A673 (cell line): ENCODE measurements at regions not wholly inside any gene's neighbourhood (a gene's known extent, or its start where the extent isn't known, plus 50 kb on each side); places are given as distances from the start of the nearest gene placed in this dataset.

ENCODE experiments used
- BruUV-seq: library from RNA; stranded (reverse); fragments of 400-500 nt; replicated peaks from 2 replicates; lab custom pipeline; 2021; lab: Mats Ljungman, UMichigan
- CTCF ChIA-PET: fragments of 300-600 bp; sonication (Branson Sonifier 250); formaldehyde crosslinking; loops from one replicate; lab custom pipeline; 2022; ENCODE audit warnings: antibody characterized with exemption; lab: Charles Lee
- POLR2A ChIA-PET: fragments of 300-600 bp; sonication (Branson Sonifier 250); formaldehyde crosslinking; loops from one replicate; lab custom pipeline; 2022; ENCODE audit warnings: antibody characterized with exemption; ENCODE audit not compliant: low non-redundant PET; lab: Charles Lee
- DNase-seq: peaks from one replicate; pipeline ENCODE4 v3.0.0-alpha.2; 2015; ENCODE audit warnings: low spot score
- H3K27ac ChIP-seq: fragments of 200-600 bp; sonication (generic); 2 replicates; pipeline ENCODE4 v1.5.1; 2016; ENCODE audit warnings: mixed run types, low read depth, mild to moderate bottlenecking, mixed read lengths, antibody characterized with exemption, low read length; ENCODE audit not compliant: poor library complexity, severe bottlenecking
- H3K27me3 ChIP-seq: fragments of 200-600 bp; sonication (generic); replicated peaks from 2 replicates; pipeline ENCODE4 v1.6.1; 2017; ENCODE audit warnings: mixed run types, low read depth, mild to moderate bottlenecking, mixed read lengths, antibody characterized with exemption, low read length; ENCODE audit not compliant: insufficient read depth, poor library complexity
- H3K36me3 ChIP-seq: fragments of 200-600 bp; sonication (generic); 2 replicates; pipeline ENCODE4 v1.6.1; 2016; ENCODE audit warnings: mixed run types, mild to moderate bottlenecking, mixed read lengths, antibody characterized with exemption, low read length; ENCODE audit not compliant: insufficient read depth, poor library complexity, severe bottlenecking
- H3K4me1 ChIP-seq: fragments of 200-600 bp; sonication (generic); 2 replicates; pipeline ENCODE4 v1.6.1; 2017; ENCODE audit warnings: mixed run types, mild to moderate bottlenecking, mixed read lengths, antibody characterized with exemption, low read length; ENCODE audit not compliant: insufficient read depth, poor library complexity, severe bottlenecking
- H3K4me3 ChIP-seq: fragments of 200-600 bp; sonication (generic); 2 replicates; pipeline ENCODE4 v1.5.1; 2016; ENCODE audit warnings: low read depth, mixed run types, mild to moderate bottlenecking, mixed read lengths, low read length; ENCODE audit not compliant: poor library complexity, severe bottlenecking
- H3K9me3 ChIP-seq: fragments of 200-600 bp; sonication (generic); 2 replicates; pipeline ENCODE4 v1.6.1; 2016; ENCODE audit warnings: mixed run types, low read depth, mild to moderate bottlenecking, mixed read lengths, antibody characterized with exemption, low read length; ENCODE audit not compliant: poor library complexity, severe bottlenecking
- CTCF ChIP-seq: fragments of 300-800, 200-600 bp; sonication (generic); conservative IDR thresholded peaks from 2 replicates; pipeline ENCODE4 v1.5.1; 2017; ENCODE audit warnings: low read depth, mild to moderate bottlenecking, antibody characterized with exemption, low read length, moderate library complexity, mixed read lengths
- EZH2 ChIP-seq: fragments of 200-600 bp; sonication (generic); IDR thresholded peaks from 2 replicates; pipeline ENCODE4 v1.6.1; 2017; ENCODE audit warnings: borderline replicate concordance, low read depth, mild to moderate bottlenecking, mixed read lengths, antibody characterized with exemption, low read length; ENCODE audit not compliant: poor library complexity, severe bottlenecking
- intact Hi-C: fragments of 100-400 bp; cut with micrococcal nuclease; formaldehyde crosslinking; loops from one replicate; pipeline ENCODE4 v1.10.0; 2022; ENCODE audit not compliant: unreplicated experiment

- Histone ChIP-seq H3K36me3 (no peaks in the 10 kb centered on the region), H3K27ac (no peak overlapping the region), H3K4me3 (no peak overlapping the region), H3K9me3 (no peaks in the 10 kb centered on the region), H3K4me1 (no peaks in the 10 kb centered on the region), H3K27me3 (no peaks in the 10 kb centered on the region)
- BruUV-seq = no TSS peak
- ChIA-PET POLR2A (no interaction called here), CTCF (no interaction called here)
- no peak for TF ChIP-seq CTCF
- TF ChIP-seq EZH2 = no peak
- intact Hi-C loops = no loop called here
- no peak for DNase-seq
Measured at GRCh38 chr7:138304071-138304320, 156.1 kb upstream of the TRIM24 start.

GRCh38 chr7:138307633-138308032 is 152.4 kb upstream of the TRIM24 start:
- intact Hi-C loops = no loop called here

GRCh38 chr7:138308136-138308535 is 151.9 kb upstream of the TRIM24 start:
- Histone ChIP-seq H3K27ac (no peak overlapping the region), H3K36me3 (no peaks in the 10 kb centered on the region), H3K9me3 (no peaks in the 10 kb centered on the region), H3K4me1 (no peaks in the 10 kb centered on the region), H3K4me3 (no peak overlapping the region), H3K27me3 (no peaks in the 10 kb centered on the region)
- intact Hi-C loops = no loop called here
- ChIA-PET POLR2A (no interaction called here), CTCF (no interaction called here)
- DNase-seq = no peak
- TF ChIP-seq EZH2 = no peak
- no peak for TF ChIP-seq CTCF
- BruUV-seq = no TSS peak

More at GRCh38 chr7:138307633-138308032, 152.4 kb upstream of the TRIM24 start:
- no peaks in the 10 kb centered on the region for H3K4me1 ChIP-seq
- ChIA-PET CTCF (interaction anchor here (0.5 kb wide), 1 partner anchor 797 kb away, joined by 8 read pairs; no protein-coding TSS in a partner anchor), POLR2A (no interaction called here)
- no peak overlapping the region for H3K27ac ChIP-seq
- no peaks in the 10 kb centered on the region for H3K36me3 ChIP-seq
- DNase-seq = no peak
- H3K4me3 ChIP-seq = no peak overlapping the region
- H3K9me3 ChIP-seq = no peaks in the 10 kb centered on the region
- TF ChIP-seq CTCF = no peak
- TF ChIP-seq EZH2 = no peak
- no peaks in the 10 kb centered on the region for H3K27me3 ChIP-seq
- BruUV-seq = no TSS peak
